Posterior vena cava (tissue), 2 donors: ENCODE measurements at regions not wholly inside any gene's neighbourhood (a gene's known extent, or its start where the extent isn't known, plus 50 kb on each side); places are given as distances from the start of the nearest gene placed in this dataset.
"Not testable (repeated sequence)": the region's sequence is repeated elsewhere in the genome, so short reads cannot be mapped to it uniquely, and the experiment has no call there.

ENCODE experiments used
- DNase-seq: peaks from one replicate; pipeline ENCODE4 v3.0.0-alpha.2; 2020; ENCODE audit warnings: low spot score
- intact Hi-C, 2 donors: fragments of 100-400 bp; cut with DNase I; formaldehyde crosslinking; loops; one replicate each; pipeline versions ENCODE4 v1.14.1 to v1.14.2; 2022 to 2023
- donor health status: DM: yes; HTN: yes; CAD: no.
- donor health status: DM: yes; HTN: yes; CAD: no.

DNA sequence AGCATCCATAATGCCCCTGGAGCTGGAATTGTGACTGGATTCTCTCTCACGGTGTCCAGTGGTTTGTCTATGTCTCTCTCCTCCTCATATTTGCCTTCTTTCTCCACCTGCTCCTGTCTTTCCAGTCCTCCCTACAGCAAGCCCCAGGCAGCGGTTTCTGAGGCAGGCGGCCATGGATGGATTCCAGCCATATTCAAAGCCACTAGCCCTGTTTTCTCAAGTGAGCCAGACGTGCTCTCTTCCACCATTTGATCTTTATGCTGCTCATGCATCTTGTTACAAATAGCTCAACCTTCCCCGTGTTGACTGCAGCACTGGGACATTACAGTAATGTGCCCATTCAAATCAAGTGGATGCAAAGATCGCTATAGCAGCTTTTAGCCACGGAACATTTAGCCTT lies 387.2 kb upstream of the PODXL start:
- no peak for DNase-seq
- intact Hi-C loops, result loop anchor here in 1 of 2 donors (10.0 kb wide), 3 partner anchors 191 to 641 kb away; no protein-coding TSS in a partner anchor

- DNase-seq, result no peak
- intact Hi-C loops, result loop anchor here in 1 of 2 donors (10.0 kb wide), 3 partner anchors 192 to 642 kb away; no protein-coding TSS in a partner anchor
These were observed 386.8 kb upstream of the PODXL start for GRCh38 chr7:131943211-131943610.

DNA sequence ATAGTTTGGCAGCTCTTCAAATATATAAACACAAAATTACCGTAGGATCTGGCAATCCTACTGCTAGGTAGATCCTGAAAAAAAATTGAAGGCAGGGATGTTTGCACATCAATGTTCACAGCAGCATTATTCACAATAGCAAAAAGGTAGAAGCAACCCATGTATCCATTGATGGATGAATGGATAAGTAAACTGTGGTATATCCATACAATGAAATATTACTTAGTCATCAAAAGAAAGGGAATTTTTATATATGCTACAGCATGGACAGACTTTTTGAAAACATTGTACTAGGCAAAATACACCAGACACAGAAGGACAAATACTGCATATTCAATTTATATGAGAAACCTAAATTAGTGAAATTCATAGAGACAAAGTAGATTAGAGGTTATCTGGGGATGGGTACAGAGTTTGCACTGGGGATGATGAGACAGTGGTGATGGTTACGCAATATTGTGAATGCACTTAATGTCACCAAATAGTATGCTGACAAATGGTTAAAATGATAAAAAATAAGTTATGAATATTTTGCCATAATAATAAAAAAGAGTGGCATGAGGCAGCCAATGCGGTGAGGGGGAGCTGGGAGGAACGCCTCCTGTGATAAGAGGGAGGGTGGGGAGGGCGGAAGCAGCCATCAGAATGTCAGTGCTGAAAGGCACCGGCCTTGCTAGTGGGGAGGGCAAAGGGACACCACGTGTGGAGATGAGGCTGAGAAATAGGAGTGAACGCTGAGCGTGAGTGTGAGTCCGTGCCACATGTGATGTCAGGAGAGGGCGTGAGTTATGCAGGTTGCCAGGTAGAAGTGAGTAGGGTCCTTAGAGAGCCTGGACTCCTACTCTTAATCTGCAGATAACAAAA lies 386.1 kb upstream of the PODXL start:
- no peak for DNase-seq
- intact Hi-C loops, result loop anchor here in 1 of 2 donors (10.0 kb wide), 3 partner anchors 192 to 642 kb away; no protein-coding TSS in a partner anchor

DNA sequence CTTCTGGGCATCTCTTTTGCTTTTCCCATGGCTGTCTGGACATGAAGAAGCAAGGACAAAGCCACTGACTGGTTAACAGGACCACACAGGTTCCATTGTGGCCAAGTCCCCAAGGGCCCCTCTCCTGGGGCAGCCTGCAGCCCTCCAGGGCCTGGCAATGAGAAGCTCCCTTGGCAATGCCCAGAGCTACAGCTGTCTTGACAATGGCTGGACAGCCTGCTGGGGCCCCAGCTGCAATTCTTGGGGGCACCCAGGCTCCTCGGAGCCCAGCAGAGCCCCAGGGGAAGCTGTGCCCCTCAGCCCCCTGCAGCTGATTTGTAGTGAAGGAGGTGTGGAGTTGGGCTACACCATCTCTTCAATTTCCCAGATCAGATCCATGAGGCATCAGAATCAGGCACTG lies 384.9 kb upstream of the PODXL start:
- intact Hi-C loops, result loop anchor here in 1 of 2 donors (10.0 kb wide), 3 partner anchors 194 to 644 kb away; no protein-coding TSS in a partner anchor

GRCh38 chr7:131940621-131941165 lies 384.3 kb upstream of the PODXL start:
- DNase-seq, result no peak
- intact Hi-C loops, result loop anchor here in 1 of 2 donors (10.0 kb wide), 3 partner anchors 194 to 644 kb away; no protein-coding TSS in a partner anchor

More for the DNA sequence above, 384.9 kb upstream of the PODXL start:
- no peak for DNase-seq

- DNase-seq, intact Hi-C loops: not testable (repeated sequence)
These were observed 382.4 kb upstream of the PODXL start for GRCh38 chr7:131938788-131939187.

GRCh38 chr7:131937868-131938267 lies 381.4 kb upstream of the PODXL start:
- intact Hi-C loops, result no loop called here
- no peak for DNase-seq

DNA sequence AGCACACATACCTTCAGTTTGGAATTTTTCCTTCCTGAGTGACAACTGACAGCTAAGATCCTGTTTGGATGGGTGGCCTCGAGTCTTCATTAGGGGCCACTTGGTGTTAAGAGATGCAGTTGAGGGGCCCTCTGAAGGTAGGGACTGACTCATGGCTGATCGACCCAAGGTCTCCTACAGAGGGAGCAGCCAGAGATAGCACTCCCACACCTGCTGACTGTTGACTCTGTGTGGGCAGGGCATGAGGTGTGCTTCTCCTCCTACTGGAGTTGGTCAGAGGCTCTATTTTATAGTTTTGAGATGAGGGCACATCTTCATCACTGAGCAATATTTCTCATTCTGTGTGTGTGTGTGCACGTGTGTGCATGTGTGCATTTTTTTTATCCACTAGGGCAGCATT lies 378.8 kb upstream of the PODXL start:
- intact Hi-C loops, result no loop called here
- DNase-seq, result no peak

DNA sequence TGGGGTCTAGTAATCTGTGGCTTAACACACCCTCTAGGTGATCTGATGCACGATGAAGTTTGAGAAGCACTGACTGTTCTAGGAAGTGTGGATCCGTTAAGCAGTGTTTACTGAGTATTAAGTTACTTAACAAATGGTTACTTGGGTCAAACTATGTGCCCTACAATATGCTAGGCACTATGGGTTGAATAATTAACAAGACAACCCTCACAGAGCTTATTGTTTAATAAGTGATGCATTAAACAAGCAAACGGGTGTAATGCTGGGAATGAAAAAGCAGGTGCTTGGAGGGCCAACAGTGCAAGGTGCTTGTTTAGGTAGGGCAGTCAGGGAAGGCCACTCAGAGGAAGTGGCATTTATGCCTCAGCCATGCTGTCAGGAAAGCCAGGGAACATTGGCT lies 378.0 kb upstream of the PODXL start:
- DNase-seq, result no peak
- intact Hi-C loops, result no loop called here

DNA sequence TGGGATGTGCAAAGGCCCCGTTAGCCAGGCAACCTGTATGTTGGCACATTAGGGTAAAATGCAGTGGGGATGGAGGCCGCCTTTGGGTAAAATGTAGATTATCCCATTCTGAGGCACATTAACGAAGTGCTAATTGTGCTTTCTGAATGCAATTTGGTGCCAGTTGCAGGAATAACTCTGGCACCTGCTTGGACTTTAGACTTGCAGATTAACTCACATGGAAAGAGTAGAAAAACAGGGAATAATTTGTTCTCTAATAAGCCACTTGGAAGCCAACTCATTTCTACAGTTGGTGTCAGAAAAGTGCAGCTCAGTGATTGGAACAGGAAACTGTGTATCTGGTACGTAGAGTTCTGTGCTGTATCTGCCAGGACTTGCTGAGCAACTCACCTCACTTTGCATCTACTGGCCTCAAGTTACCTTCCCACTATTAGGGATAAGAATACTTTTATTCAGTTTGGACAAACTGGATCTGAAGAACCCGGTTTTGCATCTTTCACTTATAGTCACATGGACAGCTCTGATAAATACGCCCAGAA lies 377.4 kb upstream of the PODXL start:
- no peak for DNase-seq
- intact Hi-C loops, result no loop called here

- DNase-seq, intact Hi-C loops: not testable (repeated sequence)
These were observed 376.8 kb upstream of the PODXL start for GRCh38 chr7:131933219-131933618.

GRCh38 chr7:131932271-131932670 lies 375.8 kb upstream of the PODXL start:
- intact Hi-C loops, result no loop called here
- no peak for DNase-seq

DNA sequence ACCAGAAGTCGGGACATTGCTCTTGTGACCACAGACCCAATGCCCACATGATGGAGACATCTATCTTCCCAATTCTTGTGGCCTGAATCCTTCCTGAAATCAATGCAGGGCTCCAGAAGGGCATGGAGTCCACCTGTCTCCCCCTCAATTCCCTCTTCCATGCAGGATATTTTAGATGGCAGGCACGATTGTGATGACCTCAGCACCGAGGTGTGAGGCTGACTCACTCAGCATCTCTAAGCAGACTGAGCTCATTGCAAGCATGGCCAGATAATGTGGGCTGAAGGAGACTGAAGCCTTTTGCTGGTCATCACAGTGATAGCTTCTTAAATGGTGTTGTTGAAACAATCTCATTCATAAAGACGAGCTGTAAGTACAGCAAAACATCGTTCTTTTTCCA lies 374.9 kb upstream of the PODXL start:
- DNase-seq, result no peak
- intact Hi-C loops, result no loop called here

GRCh38 chr7:131929632-131930031 lies 373.2 kb upstream of the PODXL start:
- intact Hi-C loops, result no loop called here
- no peak for DNase-seq

DNA sequence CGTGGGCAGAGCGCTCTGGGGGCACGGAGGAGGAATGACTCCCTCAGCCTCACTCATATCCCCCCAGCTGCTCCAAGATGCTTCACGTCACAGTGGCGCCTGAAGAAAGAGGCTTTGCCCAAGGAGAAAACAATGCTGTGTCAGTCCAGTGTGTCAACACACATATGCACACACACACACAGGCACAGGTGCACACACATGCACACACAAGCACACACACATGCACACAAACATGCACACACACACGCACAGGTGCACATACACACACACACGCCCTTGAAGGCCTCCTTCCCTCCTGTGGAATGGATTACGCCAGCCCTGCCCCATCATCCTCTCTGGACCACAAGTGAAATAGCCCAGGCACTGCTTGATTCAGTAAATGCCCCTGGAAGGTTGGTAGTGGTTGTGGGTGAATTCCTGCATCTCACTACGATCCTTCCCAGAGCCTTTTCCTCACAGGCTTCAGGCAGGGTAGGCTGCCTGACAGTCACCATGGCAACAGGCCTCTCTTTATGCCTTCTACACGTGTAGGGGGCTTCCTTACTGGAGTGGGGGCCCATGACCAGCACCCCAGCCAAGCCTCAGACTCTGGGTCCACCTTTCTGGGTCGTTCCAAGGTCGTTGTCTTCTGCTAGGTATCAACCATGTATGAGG lies 371.5 kb upstream of the PODXL start:
- no peak for DNase-seq
- intact Hi-C loops, result no loop called here

DNA sequence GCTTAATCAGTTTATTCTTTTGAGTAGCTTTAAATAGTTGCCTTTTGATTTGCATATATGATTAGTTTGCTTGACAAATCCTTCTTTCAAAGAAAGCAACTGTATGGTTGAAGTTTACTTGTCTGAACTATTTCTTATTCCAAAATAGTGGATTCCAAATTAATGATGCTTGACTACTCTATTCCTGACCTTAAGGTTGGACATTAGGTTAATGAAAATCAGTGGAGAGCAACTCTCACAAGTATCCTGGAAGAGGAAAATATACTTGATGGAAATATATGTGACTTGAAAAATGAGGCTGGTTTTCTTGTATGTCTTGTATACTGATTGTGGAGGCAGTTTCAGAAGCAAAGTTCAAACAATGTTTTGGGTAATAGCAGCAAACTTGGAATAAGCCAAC lies 369.2 kb upstream of the PODXL start:
- intact Hi-C loops, result no loop called here
- DNase-seq, result no peak

DNA sequence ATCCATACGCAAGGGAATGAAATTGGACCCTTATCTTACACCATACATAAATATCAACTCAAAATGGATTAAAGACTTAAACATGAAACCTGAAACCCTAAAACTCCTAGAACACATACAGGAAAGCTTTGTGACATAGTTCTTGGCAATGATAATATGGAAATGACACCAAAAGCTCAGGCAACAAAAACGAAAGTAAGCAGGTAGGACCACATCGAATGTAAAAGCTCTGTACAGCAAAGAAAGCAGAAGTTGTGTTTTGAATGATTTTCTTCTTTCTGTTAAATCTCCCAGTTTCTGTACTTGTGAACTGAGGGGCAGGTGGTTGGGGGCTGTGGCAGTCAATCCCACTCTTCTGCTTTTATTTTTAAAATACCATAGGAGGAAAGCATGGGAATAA lies 368.4 kb upstream of the PODXL start:
- no peak for DNase-seq
- intact Hi-C loops, result no loop called here

DNA sequence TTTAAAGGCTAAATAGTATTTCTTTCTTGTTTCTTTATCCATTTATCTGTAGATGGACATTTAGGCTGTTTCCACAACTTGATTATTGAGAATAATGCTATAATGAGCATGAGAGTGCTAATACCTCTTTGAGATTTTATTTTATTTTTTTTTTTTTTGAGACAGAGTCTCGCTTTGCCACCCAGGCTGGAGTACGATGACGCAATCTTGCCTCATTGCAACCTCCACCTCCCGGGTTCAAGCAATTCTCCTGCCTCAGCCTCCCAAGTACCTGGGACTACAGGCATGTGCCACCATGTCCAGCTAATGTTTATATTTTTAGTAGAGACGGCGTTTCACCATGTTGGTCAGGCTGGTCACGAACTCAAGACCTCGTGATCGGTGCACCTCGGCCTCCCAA lies 366.5 kb upstream of the PODXL start:
- intact Hi-C loops, DNase-seq: not testable (repeated sequence)

- intact Hi-C loops, result no loop called here
These were observed 364.6 kb upstream of the PODXL start for GRCh38 chr7:131921016-131921415.

More at GRCh38 chr7:131921016-131921415, 364.6 kb upstream of the PODXL start:
- no peak for DNase-seq
